Prostate gland (tissue), 2 donors: ENCODE measurements at regions not wholly inside any gene's neighbourhood (a gene's known extent, or its start where the extent isn't known, plus 50 kb on each side); places are given as distances from the start of the nearest gene placed in this dataset.

Source experiments
- POLR2A ChIP-seq: fragments of 450-650 bp; IDR thresholded peaks from one replicate; pipeline ENCODE4 v1.6.1; 2016; ENCODE audit warnings: antibody characterized with exemption, mild to moderate bottlenecking
- POLR2AphosphoS5 ChIP-seq: sonication (generic); formaldehyde crosslinking; IDR thresholded peaks from one replicate; pipeline ENCODE4 v1.6.1; 2017; ENCODE audit warnings: antibody characterized with exemption
- TF ChIP-seq, protein P1 (sequence below), 4 experiments: fragments of 200-600 bp in 2 of 4; fragments of 450-650 bp in 2 of 4; sonication (generic) in 2 of 4; IDR thresholded peaks; 1 replicate in 3 of 4; 2 replicates in 1 of 4; pipeline ENCODE4 v1.5.1; 2016 to 2019; ENCODE audit warnings: antibody characterized with exemption in 4 of 4, mild to moderate bottlenecking in 2 of 4, moderate library complexity in 2 of 4

DNA sequence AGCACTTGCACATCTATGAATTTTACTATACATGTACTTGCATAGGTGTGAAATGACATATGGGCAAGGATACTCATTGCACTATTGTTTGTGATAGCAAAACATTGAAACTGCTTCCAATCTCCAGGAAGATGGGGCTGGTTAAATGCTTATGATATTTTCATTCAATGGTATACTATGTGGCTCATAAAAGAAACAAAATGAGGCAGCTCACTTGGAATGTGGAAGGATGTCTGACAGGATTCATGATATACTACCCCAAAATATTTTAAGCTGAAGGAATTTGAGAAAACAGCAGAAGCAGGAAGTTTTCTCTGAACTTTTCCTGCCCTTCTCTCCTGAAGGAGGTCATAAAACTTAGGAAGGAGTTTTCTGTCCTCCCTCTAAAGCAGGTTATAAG is 99.6 kb upstream of the CAST start:
- TF ChIP-seq POLR2A (no peak), POLR2AphosphoS5 (no peak)
- TF ChIP-seq, protein P1, sequence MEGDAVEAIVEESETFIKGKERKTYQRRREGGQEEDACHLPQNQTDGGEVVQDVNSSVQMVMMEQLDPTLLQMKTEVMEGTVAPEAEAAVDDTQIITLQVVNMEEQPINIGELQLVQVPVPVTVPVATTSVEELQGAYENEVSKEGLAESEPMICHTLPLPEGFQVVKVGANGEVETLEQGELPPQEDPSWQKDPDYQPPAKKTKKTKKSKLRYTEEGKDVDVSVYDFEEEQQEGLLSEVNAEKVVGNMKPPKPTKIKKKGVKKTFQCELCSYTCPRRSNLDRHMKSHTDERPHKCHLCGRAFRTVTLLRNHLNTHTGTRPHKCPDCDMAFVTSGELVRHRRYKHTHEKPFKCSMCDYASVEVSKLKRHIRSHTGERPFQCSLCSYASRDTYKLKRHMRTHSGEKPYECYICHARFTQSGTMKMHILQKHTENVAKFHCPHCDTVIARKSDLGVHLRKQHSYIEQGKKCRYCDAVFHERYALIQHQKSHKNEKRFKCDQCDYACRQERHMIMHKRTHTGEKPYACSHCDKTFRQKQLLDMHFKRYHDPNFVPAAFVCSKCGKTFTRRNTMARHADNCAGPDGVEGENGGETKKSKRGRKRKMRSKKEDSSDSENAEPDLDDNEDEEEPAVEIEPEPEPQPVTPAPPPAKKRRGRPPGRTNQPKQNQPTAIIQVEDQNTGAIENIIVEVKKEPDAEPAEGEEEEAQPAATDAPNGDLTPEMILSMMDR (IDR thresholded peaks at IDR 0.05), result no peak
